MM.1S (cell line): ENCODE measurements at regions not wholly inside any gene's neighbourhood (a gene's known extent, or its start where the extent isn't known, plus 50 kb on each side); places are given as distances from the start of the nearest gene placed in this dataset.

ENCODE experiments used
- CTCF ChIP-seq: fragments of 300-600 bp; sonication (generic); IDR thresholded peaks from 2 replicates; pipeline ENCODE4 v1.5.1; 2016; ENCODE audit warnings: antibody characterized with exemption, low read length, mixed read lengths
- EZH2 ChIP-seq: fragments of 300-600 bp; sonication (generic); optimal IDR thresholded peaks from 2 replicates; pipeline ENCODE3; 2017; ENCODE audit warnings: low read depth, mild to moderate bottlenecking, antibody characterized with exemption, low read length, mixed read lengths

DNA sequence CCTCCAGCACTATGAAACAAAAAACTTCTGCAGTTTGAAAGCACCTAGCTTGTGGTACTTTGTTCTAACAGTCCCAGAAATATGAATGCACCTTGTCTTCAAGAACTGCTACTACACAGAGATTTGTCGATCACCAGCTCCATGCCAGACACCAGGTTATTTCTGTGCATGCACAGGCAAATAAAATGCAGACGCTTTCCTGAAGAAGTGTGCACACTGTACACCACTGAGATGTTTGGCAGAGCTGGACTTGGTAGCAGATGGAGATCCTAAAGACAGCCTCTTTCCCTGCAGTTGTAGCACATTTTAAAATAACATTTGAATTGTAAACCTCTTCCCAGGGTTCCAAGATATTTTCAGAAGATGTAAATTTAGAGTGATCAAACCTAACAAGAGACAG lies 730.0 kb downstream of the MTRR start:
- TF ChIP-seq CTCF, result no peak
- no peak for TF ChIP-seq EZH2
